K562 (cell line): ENCODE measurements at regions not wholly inside any gene's neighbourhood (a gene's known extent, or its start where the extent isn't known, plus 50 kb on each side); places are given as distances from the start of the nearest gene placed in this dataset.

Source experiments
- HCFC1 ChIP-seq: IDR thresholded peaks from 2 replicates; pipeline ENCODE4 v1.6.1; 2012; ENCODE audit warnings: low read depth, low read length, improper control_type of control experiment
- HMGXB4 ChIP-seq: sonication (generic); formaldehyde crosslinking; IDR thresholded peaks from 2 replicates; pipeline ENCODE4 v1.8.1; 2023; ENCODE audit warnings: mild to moderate bottlenecking, missing genetic modification reagents
- POLR2AphosphoS5 ChIP-seq: IDR thresholded peaks from 2 replicates; pipeline ENCODE4 v1.6.1; 2011; ENCODE audit warnings: mild to moderate bottlenecking, low read depth, low read length, moderate library complexity; ENCODE audit not compliant: control insufficient read depth, insufficient read depth

- TF ChIP-seq HCFC1: no peak
- TF ChIP-seq POLR2AphosphoS5: no peak
- TF ChIP-seq HMGXB4 (CRISPR knock-in tag): no peak
These were observed 66.7 kb upstream of the NOCT start for GRCh38 chr4:138948918-138949317.
